Suprapubic skin (tissue), 4 donors: ENCODE measurements at regions not wholly inside any gene's neighbourhood (a gene's known extent, or its start where the extent isn't known, plus 50 kb on each side); places are given as distances from the start of the nearest gene placed in this dataset.

Experiments
- DNase-seq, 2 donors: peaks; one replicate each; pipeline ENCODE4 v3.0.0-alpha.2; 2019; ENCODE audit warnings: low spot score in 2 of 2
- H3K27ac ChIP-seq: fragments of 200-600 bp; sonication (generic); one replicate; pipeline ENCODE4 v1.5.1; 2019
- H3K27me3 ChIP-seq: fragments of 200-600 bp; sonication (generic); one replicate; pipeline ENCODE4 v1.5.1; 2019
- H3K36me3 ChIP-seq: fragments of 200-600 bp; sonication (generic); one replicate; pipeline ENCODE4 v1.5.1; 2019
- H3K4me1 ChIP-seq: fragments of 200-600 bp; sonication (generic); one replicate; pipeline ENCODE4 v1.5.1; 2019
- H3K4me3 ChIP-seq: fragments of 200-600 bp; sonication (generic); one replicate; pipeline ENCODE4 v1.5.1; 2019; ENCODE audit warnings: mild to moderate bottlenecking
- H3K9me3 ChIP-seq: fragments of 200-600 bp; sonication (generic); one replicate; pipeline ENCODE4 v1.5.1; 2019
- EP300 ChIP-seq: sonication (generic); formaldehyde crosslinking; IDR thresholded peaks from one replicate; pipeline ENCODE4 v1.6.1; 2017; ENCODE audit warnings: antibody characterized with exemption
- POLR2A ChIP-seq, 2 donors: fragments of 450-650 bp; IDR thresholded peaks; one replicate each; pipeline ENCODE4 v1.6.1; 2017; ENCODE audit warnings: antibody characterized with exemption in 2 of 2, mild to moderate bottlenecking in 2 of 2, moderate library complexity in 2 of 2
- POLR2AphosphoS5 ChIP-seq, 3 donors: sonication (generic); formaldehyde crosslinking; IDR thresholded peaks; one replicate each; pipeline ENCODE4 v1.6.1; 2017; ENCODE audit warnings: antibody characterized with exemption in 3 of 3
- WGBS: methylation state at CpG from one replicate; pipeline ENCODE4 v1.1.5; 2018; 5-methylcytosine and 5-hydroxymethylcytosine counted together
- TF ChIP-seq, protein P1 (sequence below), 2 donors: fragments of 200-600 bp in 1 of 2; fragments of 450-650 bp in 1 of 2; sonication (generic) in 1 of 2; IDR thresholded peaks; one replicate each; pipeline ENCODE4 v1.5.1; 2016 to 2019; ENCODE audit warnings: antibody characterized with exemption in 2 of 2, mild to moderate bottlenecking in 1 of 2, moderate library complexity in 1 of 2

DNA sequence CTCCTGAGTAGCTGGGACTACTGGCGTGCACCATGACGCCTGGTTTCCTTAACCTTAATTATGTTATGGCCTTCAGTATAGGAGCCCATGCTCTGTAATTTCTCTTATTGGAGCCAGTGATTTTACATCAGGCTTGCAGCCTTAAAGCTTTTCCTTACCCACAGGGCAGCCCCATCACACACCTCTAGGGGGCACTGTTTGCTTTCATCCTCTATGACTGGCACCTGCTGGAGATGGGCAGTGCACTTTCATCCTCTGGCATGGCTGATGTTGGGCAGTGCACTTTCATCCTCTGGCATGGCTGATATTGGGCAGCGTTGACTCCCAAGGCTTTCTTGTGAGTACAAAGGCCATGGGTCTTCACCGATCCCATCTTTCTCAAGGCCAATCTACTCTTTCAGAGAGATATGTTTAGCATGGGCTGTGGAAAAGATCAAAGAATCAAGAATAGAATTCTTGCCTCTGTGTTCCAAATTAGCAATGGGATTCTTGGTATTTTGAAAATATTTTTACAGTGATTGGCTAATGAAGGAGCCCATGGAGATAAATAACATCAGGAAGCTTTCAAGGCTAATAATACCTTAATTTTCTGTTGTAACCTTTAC lies 80.7 kb upstream of the MEX3C start:
- Histone ChIP-seq H3K27ac (no peak overlapping the region), H3K9me3 (no peaks in the 10 kb centered on the region), H3K27me3 (no peaks in the 10 kb centered on the region), H3K4me3 (no peak overlapping the region), H3K36me3 (no peaks in the 10 kb centered on the region), H3K4me1 (no peaks in the 10 kb centered on the region)
- 93% methylated on average over 4 of the region's 4 CpGs for WGBS
- no peak for DNase-seq
- no peak for TF ChIP-seq POLR2A (IDR thresholded peaks at IDR 0.05)
- TF ChIP-seq POLR2AphosphoS5 (IDR thresholded peaks at IDR 0.05) = no peak
- TF ChIP-seq, protein P1, sequence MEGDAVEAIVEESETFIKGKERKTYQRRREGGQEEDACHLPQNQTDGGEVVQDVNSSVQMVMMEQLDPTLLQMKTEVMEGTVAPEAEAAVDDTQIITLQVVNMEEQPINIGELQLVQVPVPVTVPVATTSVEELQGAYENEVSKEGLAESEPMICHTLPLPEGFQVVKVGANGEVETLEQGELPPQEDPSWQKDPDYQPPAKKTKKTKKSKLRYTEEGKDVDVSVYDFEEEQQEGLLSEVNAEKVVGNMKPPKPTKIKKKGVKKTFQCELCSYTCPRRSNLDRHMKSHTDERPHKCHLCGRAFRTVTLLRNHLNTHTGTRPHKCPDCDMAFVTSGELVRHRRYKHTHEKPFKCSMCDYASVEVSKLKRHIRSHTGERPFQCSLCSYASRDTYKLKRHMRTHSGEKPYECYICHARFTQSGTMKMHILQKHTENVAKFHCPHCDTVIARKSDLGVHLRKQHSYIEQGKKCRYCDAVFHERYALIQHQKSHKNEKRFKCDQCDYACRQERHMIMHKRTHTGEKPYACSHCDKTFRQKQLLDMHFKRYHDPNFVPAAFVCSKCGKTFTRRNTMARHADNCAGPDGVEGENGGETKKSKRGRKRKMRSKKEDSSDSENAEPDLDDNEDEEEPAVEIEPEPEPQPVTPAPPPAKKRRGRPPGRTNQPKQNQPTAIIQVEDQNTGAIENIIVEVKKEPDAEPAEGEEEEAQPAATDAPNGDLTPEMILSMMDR (IDR thresholded peaks at IDR 0.05) = no peak
- TF ChIP-seq EP300 = no peak

DNA sequence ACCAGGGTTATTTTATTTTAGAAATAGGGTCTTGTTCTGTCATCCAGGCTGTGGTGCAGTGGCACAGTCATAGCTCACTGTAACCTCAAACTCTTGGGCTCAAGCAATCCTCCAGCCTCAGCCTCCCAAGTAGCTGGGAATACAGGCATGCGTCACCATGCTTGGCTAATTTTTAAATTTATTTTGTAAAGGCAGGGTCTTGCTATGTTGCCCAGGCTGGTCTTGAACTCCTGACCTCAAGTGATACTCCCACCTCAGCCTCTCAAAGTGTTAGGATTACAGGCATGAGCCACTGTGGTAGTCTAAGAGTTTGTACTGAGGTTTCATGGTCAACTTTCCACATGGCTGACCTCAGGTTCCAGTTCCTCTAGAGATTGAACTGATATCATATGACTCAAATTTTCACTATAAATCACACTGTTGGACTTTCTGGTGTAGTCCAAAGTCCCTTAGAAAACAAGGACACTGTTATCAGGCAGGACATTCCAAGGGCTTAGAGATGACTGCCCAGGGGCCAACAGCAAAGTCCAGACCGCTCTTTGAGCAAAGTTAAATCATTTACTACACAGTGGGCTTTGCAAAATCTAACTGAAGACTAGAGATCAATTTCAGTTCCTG lies 82.0 kb upstream of the MEX3C start:
- WGBS = 98% methylated on average over 2 of the region's 2 CpGs
- TF ChIP-seq, protein P1 (IDR thresholded peaks at IDR 0.05) = no peak
- TF ChIP-seq POLR2A (IDR thresholded peaks at IDR 0.05) = no peak
- Histone ChIP-seq H3K4me3 (no peak overlapping the region), H3K36me3 (no peaks in the 10 kb centered on the region), H3K9me3 (no peaks in the 10 kb centered on the region), H3K27ac (no peak overlapping the region), H3K27me3 (no peaks in the 10 kb centered on the region), H3K4me1 (no peaks in the 10 kb centered on the region)
- no peak for DNase-seq

DNA sequence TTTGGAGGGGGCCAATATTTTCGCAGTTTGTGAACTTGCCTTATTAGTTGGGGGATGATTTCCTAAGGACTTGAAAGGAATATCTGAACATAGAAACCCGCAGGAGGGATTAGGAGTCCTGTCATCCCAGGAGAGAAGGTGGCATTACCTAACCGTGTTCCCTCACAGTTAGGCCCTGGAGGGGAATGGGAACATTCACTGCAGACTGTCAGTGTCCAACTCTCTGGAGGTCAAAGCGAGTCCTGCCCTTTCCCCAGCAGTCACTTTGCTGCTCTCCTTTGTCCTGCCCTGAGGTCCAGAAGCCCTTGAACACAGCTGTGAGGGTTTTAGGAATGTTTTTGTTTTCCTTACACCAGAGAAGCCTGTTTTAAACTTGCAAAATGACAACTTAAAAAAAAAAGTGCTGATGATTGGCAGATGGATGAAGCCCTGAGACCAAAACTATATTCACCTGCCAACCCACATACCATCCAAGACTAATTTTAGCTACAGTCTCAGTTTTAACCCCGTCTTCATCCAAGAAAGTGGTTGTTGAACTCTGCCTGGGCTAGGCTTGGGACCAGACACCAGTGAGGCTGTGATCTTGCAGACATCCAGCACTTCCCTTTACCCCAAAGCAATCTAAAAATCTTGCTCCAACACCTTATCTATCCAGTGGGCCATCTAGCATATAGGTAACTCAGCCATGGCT lies 90.5 kb upstream of the MEX3C start:
- no peak for TF ChIP-seq POLR2AphosphoS5 (IDR thresholded peaks at IDR 0.05)
- TF ChIP-seq EP300 = no peak
- TF ChIP-seq, protein P1 (IDR thresholded peaks at IDR 0.05) = no peak
- TF ChIP-seq POLR2A (IDR thresholded peaks at IDR 0.05) = no peak
- WGBS = 55% methylated on average over 4 of the region's 5 CpGs
- no peak overlapping the region for H3K4me3 ChIP-seq
- no peaks in the 10 kb centered on the region for H3K9me3 ChIP-seq
- no peaks in the 10 kb centered on the region for H3K27me3 ChIP-seq
- H3K36me3 ChIP-seq = no peaks in the 10 kb centered on the region
- no peak overlapping the region for H3K27ac ChIP-seq
- H3K4me1 ChIP-seq = no peaks in the 10 kb centered on the region
- no peak for DNase-seq

DNA sequence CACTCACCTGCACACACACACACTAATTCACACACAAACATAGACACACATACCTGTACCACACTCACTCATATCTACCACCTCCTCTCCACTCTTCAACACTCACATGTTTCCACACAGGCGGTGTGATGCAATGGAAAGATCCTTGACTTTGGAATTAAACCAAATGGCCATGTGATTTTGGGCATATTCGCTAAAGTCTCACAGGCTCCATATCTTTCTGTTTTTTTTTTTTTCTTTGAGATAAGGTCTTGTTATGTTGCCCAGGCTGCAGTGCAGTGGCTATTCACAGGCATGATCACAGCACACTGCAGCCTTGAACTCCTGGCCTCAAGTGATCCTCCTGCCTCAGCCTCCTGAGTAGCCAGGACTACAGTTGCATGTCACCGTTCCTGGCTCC lies 91.1 kb upstream of the MEX3C start:
- TF ChIP-seq, protein P1 (IDR thresholded peaks at IDR 0.05) = no peak
- TF ChIP-seq POLR2A (IDR thresholded peaks at IDR 0.05) (no peak), POLR2AphosphoS5 (IDR thresholded peaks at IDR 0.05) (no peak), EP300 (no peak)
- no peaks in the 10 kb centered on the region for H3K9me3 ChIP-seq
- no peak overlapping the region for H3K4me3 ChIP-seq
- H3K36me3 ChIP-seq = no peaks in the 10 kb centered on the region
- H3K27ac ChIP-seq = no peak overlapping the region
- H3K27me3 ChIP-seq = no peaks in the 10 kb centered on the region
- DNase-seq = no peak
- no peaks in the 10 kb centered on the region for H3K4me1 ChIP-seq
- WGBS = 91% methylated on average over 3 of the region's 3 CpGs

DNA sequence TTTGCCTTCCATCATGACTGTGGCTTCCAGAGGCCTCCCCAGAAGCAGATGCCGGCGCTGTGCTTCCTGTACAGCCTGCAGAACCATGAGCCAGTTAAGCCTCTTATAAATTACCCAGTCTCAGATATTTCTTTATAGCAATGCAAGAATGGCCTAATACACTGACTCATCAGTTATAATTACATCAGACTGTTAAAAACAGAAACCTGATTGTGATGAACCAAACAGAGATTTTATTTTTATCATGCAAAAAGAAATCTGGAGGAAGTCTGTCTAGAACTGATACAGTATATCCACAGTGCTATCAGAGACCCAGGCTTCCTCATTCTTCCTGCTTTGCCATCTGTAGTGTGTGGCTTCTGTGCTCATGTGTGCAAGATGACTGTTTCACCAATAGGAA lies 93.4 kb upstream of the MEX3C start:
- H3K4me1 ChIP-seq = no peaks in the 10 kb centered on the region
- no peaks in the 10 kb centered on the region for H3K9me3 ChIP-seq
- no peak overlapping the region for H3K4me3 ChIP-seq
- DNase-seq = no peak
- no peaks in the 10 kb centered on the region for H3K27me3 ChIP-seq
- H3K27ac ChIP-seq = no peak overlapping the region
- 72% methylated on average over 2 of the region's 2 CpGs for WGBS
- TF ChIP-seq EP300 = no peak
- no peak for TF ChIP-seq POLR2AphosphoS5 (IDR thresholded peaks at IDR 0.05)
- TF ChIP-seq, protein P1 (IDR thresholded peaks at IDR 0.05) = no peak
- no peak for TF ChIP-seq POLR2A (IDR thresholded peaks at IDR 0.05)
- no peaks in the 10 kb centered on the region for H3K36me3 ChIP-seq
